Right cardiac atrium (tissue), 5 donors: ENCODE measurements at regions not wholly inside any gene's neighbourhood (a gene's known extent, or its start where the extent isn't known, plus 50 kb on each side); places are given as distances from the start of the nearest gene placed in this dataset.

ENCODE experiments used
- ATAC-seq, 2 donors: fragments of 200-7000 bp; cut with Tn5 transposase; one replicate each; pipeline versions ENCODE4 v1.8.0 to v1.9.1; 2020; ENCODE audit warnings: moderate library complexity in 2 of 2, mild to moderate bottlenecking in 1 of 2
- DNase-seq, 3 donors: peaks; one replicate each; pipeline ENCODE4 v3.0.0-alpha.2; 2020
- H3K27ac ChIP-seq: one replicate; pipeline ENCODE4 v1.5.1; 2013; ENCODE audit warnings: mild to moderate bottlenecking, low read length, control low read depth, moderate library complexity
- H3K27me3 ChIP-seq: one replicate; pipeline ENCODE4 v1.6.1; 2013; ENCODE audit not compliant: control insufficient read depth, insufficient read depth
- H3K4me1 ChIP-seq: one replicate; pipeline ENCODE4 v1.6.1; 2013; ENCODE audit warnings: low read length; ENCODE audit not compliant: control insufficient read depth, insufficient read depth
- H3K4me3 ChIP-seq: one replicate; pipeline ENCODE4 v1.5.1; 2013; ENCODE audit warnings: low read length, control low read depth
- H3K9me3 ChIP-seq: one replicate; pipeline ENCODE4 v1.6.1; 2013; ENCODE audit warnings: low read length; ENCODE audit not compliant: control insufficient read depth
- WGBS: extraction: QIAGEN DNeasy Blood & Tissue Kit; methylation state at CpG from one replicate; pipeline ENCODE4 v1.1.7; 2013; 5-methylcytosine and 5-hydroxymethylcytosine counted together
- intact Hi-C, 4 donors: fragments of 100-400 bp; cut with DNase I; formaldehyde crosslinking; loops; one replicate each; pipeline versions ENCODE4 v1.11.0 to v1.14.0; 2022 to 2023
- donor health status: healthy with polysubstance abuse.
- donor health status: DM: no; HTN: yes; CAD: no.
- donor health status: DM: no; HTN: no; CAD: no.
- donor health status: DM: no; HTN: yes; CAD: no; lungs with severe emphysema.
- donor health status: DM: yes; HTN: yes; CAD: no.

- peaks cover 2% of the 10 kb centered on the region for H3K4me1 ChIP-seq
- no peaks in the 10 kb centered on the region for H3K27me3 ChIP-seq
- no peak for DNase-seq
- no peak overlapping the region for H3K4me3 ChIP-seq
- ATAC-seq: no peak
- H3K27ac ChIP-seq: no peak overlapping the region
- WGBS: 86% methylated on average over 8 of the region's 8 CpGs
- intact Hi-C loops: no loop called here
- no peaks in the 10 kb centered on the region for H3K9me3 ChIP-seq
Observed at GRCh38 chr5:174305241-174305681, 259.8 kb downstream of the NSG2 start.

GRCh38 chr5:174306345-174307030 lies 261.0 kb downstream of the NSG2 start:
- no peaks in the 10 kb centered on the region for H3K4me1 ChIP-seq
- WGBS: 80% methylated on average over 11 of the region's 11 CpGs
- DNase-seq: no peak
- H3K27ac ChIP-seq: no peak overlapping the region
- H3K27me3 ChIP-seq: no peaks in the 10 kb centered on the region
- intact Hi-C loops: no loop called here
- H3K9me3 ChIP-seq: no peaks in the 10 kb centered on the region
- no peak for ATAC-seq
- no peak overlapping the region for H3K4me3 ChIP-seq

- intact Hi-C loops: no loop called here
- Histone ChIP-seq H3K27ac (no peak overlapping the region), H3K4me3 (no peak overlapping the region), H3K4me1 (no peaks in the 10 kb centered on the region), H3K27me3 (no peaks in the 10 kb centered on the region), H3K9me3 (no peaks in the 10 kb centered on the region)
- WGBS: 67% methylated on average over 11 of the region's 11 CpGs
- ATAC-seq (no peak), DNase-seq (no peak)
Observed at GRCh38 chr5:174307031-174307408, 261.5 kb downstream of the NSG2 start.

GRCh38 chr5:174307656-174308271 lies 262.3 kb downstream of the NSG2 start:
- Histone ChIP-seq H3K9me3 (no peaks in the 10 kb centered on the region), H3K27ac (no peak overlapping the region), H3K4me3 (no peak overlapping the region), H3K27me3 (no peaks in the 10 kb centered on the region), H3K4me1 (no peaks in the 10 kb centered on the region)
- DNase-seq (no peak), ATAC-seq (no peak)
- WGBS: 73% methylated on average over 12 of the region's 12 CpGs
- intact Hi-C loops: no loop called here

- no peak overlapping the region for H3K4me3 ChIP-seq
- H3K9me3 ChIP-seq: no peaks in the 10 kb centered on the region
- intact Hi-C loops: no loop called here
- 73% methylated on average over 14 of the region's 14 CpGs for WGBS
- no peak for DNase-seq
- no peaks in the 10 kb centered on the region for H3K27me3 ChIP-seq
- no peak for ATAC-seq
- H3K4me1 ChIP-seq: no peaks in the 10 kb centered on the region
- H3K27ac ChIP-seq: no peak overlapping the region
Observed at GRCh38 chr5:174309131-174309795, 263.8 kb downstream of the NSG2 start.

GRCh38 chr5:174310243-174310642 lies 264.7 kb downstream of the NSG2 start:
- 60% methylated on average over 10 of the region's 10 CpGs for WGBS
- ATAC-seq (no peak), DNase-seq (no peak)
- intact Hi-C loops: loop anchor here (2.0 to 10.0 kb wide), 5 partner anchors 265 to 688 kb away; partner anchors contain the start of gene NSG2 (in 2 of the 4)
- Histone ChIP-seq H3K4me3 (no peak overlapping the region), H3K4me1 (no peaks in the 10 kb centered on the region), H3K27me3 (no peaks in the 10 kb centered on the region), H3K27ac (no peak overlapping the region), H3K9me3 (no peaks in the 10 kb centered on the region)

- Histone ChIP-seq H3K27ac (no peak overlapping the region), H3K9me3 (no peaks in the 10 kb centered on the region), H3K27me3 (no peaks in the 10 kb centered on the region), H3K4me1 (no peaks in the 10 kb centered on the region), H3K4me3 (no peak overlapping the region)
- WGBS: 64% methylated on average over 4 of the region's 4 CpGs
- intact Hi-C loops: loop anchor here (2.0 to 10.0 kb wide), 5 partner anchors 266 to 688 kb away; partner anchors contain the start of gene NSG2 (in 2 of the 4)
- DNase-seq (no peak), ATAC-seq (no peak)
Observed at GRCh38 chr5:174310706-174311105, 265.2 kb downstream of the NSG2 start.

- Histone ChIP-seq H3K27ac (no peak overlapping the region), H3K4me3 (no peak overlapping the region), H3K9me3 (no peaks in the 10 kb centered on the region), H3K27me3 (no peaks in the 10 kb centered on the region), H3K4me1 (no peaks in the 10 kb centered on the region)
- 80% methylated on average over 17 of the region's 17 CpGs for WGBS
- DNase-seq: peak in 1 of 3 donors; percentile 41
- intact Hi-C loops: loop anchor here (2.0 to 10.0 kb wide), 5 partner anchors 266 to 689 kb away; partner anchors contain the start of gene NSG2 (in 2 of the 4)
- no peak for ATAC-seq
Observed at GRCh38 chr5:174311121-174311520, 265.6 kb downstream of the NSG2 start.

DNA sequence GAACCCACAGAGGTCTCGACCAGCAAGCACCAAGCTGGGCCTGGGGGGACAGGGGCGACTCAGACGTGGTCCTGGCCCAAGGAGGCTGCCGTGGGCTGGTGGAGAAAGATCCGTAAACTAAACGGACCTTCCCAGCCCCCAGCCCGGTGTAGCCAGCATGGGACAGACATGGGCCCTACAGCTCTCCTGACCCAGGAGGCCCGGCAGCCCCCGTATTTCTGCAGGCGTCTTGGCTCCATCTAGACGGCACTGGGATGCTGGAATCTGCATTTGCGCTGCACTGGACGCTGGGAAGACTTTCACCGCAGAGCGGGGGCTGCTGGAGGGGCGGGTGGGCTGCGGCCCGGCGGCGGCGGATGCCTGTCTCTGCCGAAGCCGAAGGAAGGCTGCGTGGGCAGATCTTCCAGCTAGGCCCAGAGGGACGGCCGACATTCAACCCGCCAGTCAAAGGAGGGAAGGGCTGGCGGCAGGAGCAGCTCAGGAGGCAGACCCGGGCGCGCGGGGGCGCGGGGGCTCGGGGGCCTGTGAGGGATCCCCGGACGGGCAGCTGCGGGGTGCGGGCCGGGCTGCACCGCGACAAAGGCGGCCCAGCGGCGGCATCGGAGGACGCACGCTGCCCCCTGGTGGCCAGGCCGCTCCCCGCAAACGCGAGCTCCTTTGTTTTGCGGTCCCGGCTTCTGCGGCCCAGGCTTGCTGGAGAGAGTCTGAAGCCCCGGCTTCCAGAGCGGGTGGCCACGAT lies 266.2 kb downstream of the NSG2 start:
- Histone ChIP-seq H3K27ac (no peak overlapping the region), H3K4me3 (peak overlapping the region; percentile 41), H3K27me3 (no peaks in the 10 kb centered on the region), H3K4me1 (no peaks in the 10 kb centered on the region), H3K9me3 (no peaks in the 10 kb centered on the region)
- intact Hi-C loops: loop anchor here (2.0 to 10.0 kb wide), 5 partner anchors 267 to 689 kb away; partner anchors contain the start of gene NSG2 (in 3 of the 4)
- DNase-seq (peak; percentile 73 to 90 (median 88)), ATAC-seq (peak; percentile 78 to 83)
- 6% methylated on average over 58 of the region's 58 CpGs for WGBS

GRCh38 chr5:174312270-174312617 lies 266.7 kb downstream of the NSG2 start:
- no peak overlapping the region for H3K4me3 ChIP-seq
- no peak overlapping the region for H3K27ac ChIP-seq
- no peak for ATAC-seq
- H3K4me1 ChIP-seq: no peaks in the 10 kb centered on the region
- H3K27me3 ChIP-seq: no peaks in the 10 kb centered on the region
- DNase-seq: no peak
- WGBS: 29% methylated on average over 25 of the region's 25 CpGs
- intact Hi-C loops: loop anchor here in 3 of 4 donors (2.0 to 10.0 kb wide), 5 partner anchors 267 to 690 kb away; partner anchors contain the start of gene NSG2 (in 2 of the 3)
- H3K9me3 ChIP-seq: no peaks in the 10 kb centered on the region
